Kidney tubule cell (primary cell): ENCODE measurements at regions not wholly inside any gene's neighbourhood (a gene's known extent, or its start where the extent isn't known, plus 50 kb on each side); places are given as distances from the start of the nearest gene placed in this dataset.

ENCODE experiments used
- DNase-seq: peaks from one replicate; pipeline ENCODE4 v3.0.0-alpha.2; 2018; ENCODE audit warnings: low spot score

GRCh38 chr9:26394025-26394424 is 498.6 kb downstream of the CAAP1 start:
- DNase-seq, result no peak

- no peak for DNase-seq
These were observed 500.0 kb downstream of the CAAP1 start for GRCh38 chr9:26392639-26393038.

- no peak for DNase-seq
These were observed 501.6 kb downstream of the CAAP1 start for GRCh38 chr9:26391036-26391435.

GRCh38 chr9:26375448-26375847 is 517.2 kb downstream of the CAAP1 start:
- peak; percentile 79 for DNase-seq

- no peak for DNase-seq
These were observed 519.0 kb downstream of the CAAP1 start for GRCh38 chr9:26373616-26374015.

GRCh38 chr9:26371236-26371635 is 521.4 kb downstream of the CAAP1 start:
- DNase-seq, result no peak

GRCh38 chr9:26369093-26369492 is 523.5 kb downstream of the CAAP1 start:
- no peak for DNase-seq

- no peak for DNase-seq
These were observed 524.4 kb downstream of the CAAP1 start for GRCh38 chr9:26368241-26368640.

- no peak for DNase-seq
These were observed 531.6 kb downstream of the CAAP1 start for GRCh38 chr9:26361010-26361409.

GRCh38 chr9:26358836-26359235 is 533.8 kb downstream of the CAAP1 start:
- no peak for DNase-seq

- no peak for DNase-seq
These were observed 534.7 kb downstream of the CAAP1 start for GRCh38 chr9:26357803-26358344.

- peak; percentile 6 for DNase-seq
These were observed 536.1 kb downstream of the CAAP1 start for GRCh38 chr9:26356491-26356890.

GRCh38 chr9:26346942-26347477 is 545.6 kb downstream of the CAAP1 start:
- no peak for DNase-seq

GRCh38 chr9:26341545-26341944 is 551.1 kb downstream of the CAAP1 start:
- no peak for DNase-seq

GRCh38 chr9:26339796-26340195 is 552.8 kb downstream of the CAAP1 start:
- DNase-seq, result no peak

- no peak for DNase-seq
These were observed 557.5 kb downstream of the CAAP1 start for GRCh38 chr9:26335116-26335515.

- DNase-seq, result no peak
These were observed 557.9 kb downstream of the CAAP1 start for GRCh38 chr9:26334706-26335105.

GRCh38 chr9:26331223-26331622 is 561.4 kb downstream of the CAAP1 start:
- no peak for DNase-seq

GRCh38 chr9:26329974-26330373 is 562.6 kb downstream of the CAAP1 start:
- DNase-seq, result no peak

GRCh38 chr9:26326563-26326962 is 566.0 kb downstream of the CAAP1 start:
- peak; percentile 73 for DNase-seq

GRCh38 chr9:26325444-26325829 is 567.2 kb downstream of the CAAP1 start:
- DNase-seq, result no peak

GRCh38 chr9:26324786-26325443 is 567.7 kb downstream of the CAAP1 start:
- DNase-seq, result no peak

- DNase-seq, result no peak
These were observed 570.7 kb downstream of the CAAP1 start for GRCh38 chr9:26321935-26322334.

- no peak for DNase-seq
These were observed 572.7 kb downstream of the CAAP1 start for GRCh38 chr9:26319859-26320258.
